Ammon's horn (tissue), 1 donor: ENCODE measurements at regions not wholly inside any gene's neighbourhood (a gene's known extent, or its start where the extent isn't known, plus 50 kb on each side); places are given as distances from the start of the nearest gene placed in this dataset.

Source experiments
- DNase-seq: peaks from one replicate; pipeline ENCODE4 v3.0.0-alpha.2; 2016; ENCODE audit warnings: low spot score

- no peak for DNase-seq
Measured at GRCh38 chr15:27619204-27619603, 479.9 kb downstream of the OCA2 start.

- no peak for DNase-seq
Measured at GRCh38 chr15:27617013-27617412, 482.1 kb downstream of the OCA2 start.

- DNase-seq: no peak
Measured at GRCh38 chr15:27608248-27608647, 490.9 kb downstream of the OCA2 start.

- DNase-seq: peak; percentile 39
Measured at GRCh38 chr15:27601239-27601960, 497.7 kb downstream of the OCA2 start.

GRCh38 chr15:27599034-27599433 is 500.1 kb downstream of the OCA2 start:
- no peak for DNase-seq

- DNase-seq: no peak
Measured at GRCh38 chr15:27598251-27599009, 500.7 kb downstream of the OCA2 start.

GRCh38 chr15:27595211-27595610 is 503.9 kb downstream of the OCA2 start:
- no peak for DNase-seq

- DNase-seq: no peak
Measured at GRCh38 chr15:27592036-27592760, 506.9 kb downstream of the OCA2 start.
